Left lung (tissue), 4 donors: ENCODE measurements at regions not wholly inside any gene's neighbourhood (a gene's known extent, or its start where the extent isn't known, plus 50 kb on each side); places are given as distances from the start of the nearest gene placed in this dataset.

ENCODE experiments used
- ATAC-seq: fragments of 200-7000 bp; cut with Tn5 transposase; one replicate; pipeline ENCODE4 v1.9.1; 2020; ENCODE audit warnings: moderate library complexity
- DNase-seq, 4 donors: peaks; one replicate each; pipeline ENCODE4 v3.0.0-alpha.2; 2013 to 2020
- H3K27ac ChIP-seq, 2 donors: fragments of 200-600 bp; sonication (generic) in 1 of 2; one replicate each; pipeline versions ENCODE4 v1.5.0 to v1.8.0; 2020 to 2021
- H3K27me3 ChIP-seq, 2 donors: fragments of 200-600 bp; sonication (generic) in 1 of 2; one replicate each; pipeline versions ENCODE4 v1.5.0 to v1.8.0; 2020 to 2021
- H3K36me3 ChIP-seq, 2 donors: fragments of 200-600 bp; sonication (generic) in 1 of 2; one replicate each; pipeline versions ENCODE4 v1.5.0 to v1.8.0; 2020 to 2021
- H3K4me1 ChIP-seq, 2 donors: fragments of 200-600 bp; one replicate each; pipeline ENCODE4 v1.8.0; 2021
- H3K4me3 ChIP-seq, 2 donors: fragments of 200-600 bp; sonication (generic) in 1 of 2; one replicate each; pipeline versions ENCODE4 v1.5.0 to v1.8.0; 2020 to 2021; ENCODE audit warnings: mild to moderate bottlenecking in 1 of 2
- H3K9me3 ChIP-seq, 2 donors: fragments of 200-600 bp; sonication (generic) in 1 of 2; one replicate each; pipeline versions ENCODE4 v1.5.0 to v1.8.0; 2020 to 2021
- intact Hi-C, 2 donors: fragments of 100-400 bp; cut with DNase I; formaldehyde crosslinking; loops; one replicate each; pipeline versions ENCODE4 v1.11.2 to v1.14.2; 2022
- TF ChIP-seq, protein P1 (sequence below), 2 donors: fragments of 200-600 bp; sonication (generic) in 1 of 2; IDR thresholded peaks; one replicate each; pipeline versions ENCODE4 v1.5.0 to v1.8.0; 2021; ENCODE audit warnings: antibody characterized with exemption in 2 of 2
- donor health status: DM: no; HTN: yes; CAD: no.
- donor health status: DM: no; HTN: no; CAD: no.

DNA sequence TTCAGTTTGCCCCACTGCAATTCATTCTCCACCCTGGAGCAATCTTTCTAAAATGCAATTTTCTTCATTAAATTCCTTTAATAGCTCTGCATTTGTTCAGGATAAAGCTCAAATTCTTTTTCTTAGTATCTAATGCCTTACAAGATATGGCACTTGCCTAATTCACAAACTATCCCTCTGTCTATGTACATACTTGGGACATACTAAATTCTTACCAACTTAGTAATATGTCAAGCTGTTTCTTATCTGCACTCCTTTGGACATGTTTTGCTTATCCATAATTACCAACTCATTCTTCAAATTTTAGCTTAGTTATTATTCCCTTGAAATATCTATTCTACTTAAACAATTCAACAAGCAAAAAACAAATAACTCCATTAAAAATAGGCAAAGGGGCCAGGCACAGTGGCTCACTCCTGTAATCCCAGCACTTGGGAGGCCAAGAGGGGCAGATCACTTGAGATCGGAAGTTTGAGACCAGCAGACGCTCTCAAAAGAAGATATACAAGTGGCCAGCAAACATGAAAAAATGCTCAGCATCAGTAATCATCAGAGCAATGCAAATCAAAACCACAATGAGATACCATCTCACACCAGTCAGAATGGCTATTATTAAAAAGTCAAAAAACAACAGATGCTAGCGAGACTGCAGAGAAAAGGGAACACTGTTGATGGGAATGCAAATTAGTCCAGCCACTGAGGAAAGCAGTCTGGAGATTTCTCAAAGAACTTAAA, 96.9 kb downstream of the FAM76B start:
- H3K27ac ChIP-seq: no peak overlapping the region
- H3K4me3 ChIP-seq: no peak overlapping the region
- intact Hi-C loops: no loop called here
- ATAC-seq (peak; percentile 31), DNase-seq (no peak)
- TF ChIP-seq, protein P1, sequence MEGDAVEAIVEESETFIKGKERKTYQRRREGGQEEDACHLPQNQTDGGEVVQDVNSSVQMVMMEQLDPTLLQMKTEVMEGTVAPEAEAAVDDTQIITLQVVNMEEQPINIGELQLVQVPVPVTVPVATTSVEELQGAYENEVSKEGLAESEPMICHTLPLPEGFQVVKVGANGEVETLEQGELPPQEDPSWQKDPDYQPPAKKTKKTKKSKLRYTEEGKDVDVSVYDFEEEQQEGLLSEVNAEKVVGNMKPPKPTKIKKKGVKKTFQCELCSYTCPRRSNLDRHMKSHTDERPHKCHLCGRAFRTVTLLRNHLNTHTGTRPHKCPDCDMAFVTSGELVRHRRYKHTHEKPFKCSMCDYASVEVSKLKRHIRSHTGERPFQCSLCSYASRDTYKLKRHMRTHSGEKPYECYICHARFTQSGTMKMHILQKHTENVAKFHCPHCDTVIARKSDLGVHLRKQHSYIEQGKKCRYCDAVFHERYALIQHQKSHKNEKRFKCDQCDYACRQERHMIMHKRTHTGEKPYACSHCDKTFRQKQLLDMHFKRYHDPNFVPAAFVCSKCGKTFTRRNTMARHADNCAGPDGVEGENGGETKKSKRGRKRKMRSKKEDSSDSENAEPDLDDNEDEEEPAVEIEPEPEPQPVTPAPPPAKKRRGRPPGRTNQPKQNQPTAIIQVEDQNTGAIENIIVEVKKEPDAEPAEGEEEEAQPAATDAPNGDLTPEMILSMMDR (IDR thresholded peaks at IDR 0.05): no peak
- H3K36me3 ChIP-seq: no peaks in the 10 kb centered on the region
- H3K27me3 ChIP-seq: no peaks in the 10 kb centered on the region
- H3K4me1 ChIP-seq: peaks cover 0 to 3% of the 10 kb centered on the region in 2 donors
- no peaks in the 10 kb centered on the region for H3K9me3 ChIP-seq

DNA sequence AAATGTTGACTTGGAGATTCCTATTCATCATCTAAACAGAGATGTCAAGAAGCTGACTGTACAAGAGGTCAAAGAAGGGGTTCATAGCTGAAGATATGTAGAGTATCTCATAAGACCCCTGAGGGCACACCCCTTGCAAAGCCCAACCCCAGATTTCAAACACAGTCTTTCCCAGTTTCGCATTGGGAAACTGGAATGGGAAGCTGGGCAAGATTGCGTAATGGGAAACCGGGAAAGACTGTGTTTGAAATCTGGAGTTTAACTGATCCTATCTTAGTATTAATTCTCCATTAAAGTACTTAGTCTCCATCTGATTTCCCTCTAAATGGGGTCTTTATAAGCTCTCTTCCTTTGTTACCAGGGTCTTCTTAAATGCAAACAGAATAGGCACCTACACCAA, 99.5 kb downstream of the FAM76B start:
- Histone ChIP-seq H3K27ac (no peak overlapping the region), H3K4me3 (no peak overlapping the region), H3K4me1 (no peaks in the 10 kb centered on the region), H3K9me3 (no peaks in the 10 kb centered on the region), H3K27me3 (no peaks in the 10 kb centered on the region), H3K36me3 (no peaks in the 10 kb centered on the region)
- TF ChIP-seq, protein P1 (IDR thresholded peaks at IDR 0.05): no peak
- ATAC-seq: no peak
- DNase-seq: no peak
- intact Hi-C loops: no loop called here

DNA sequence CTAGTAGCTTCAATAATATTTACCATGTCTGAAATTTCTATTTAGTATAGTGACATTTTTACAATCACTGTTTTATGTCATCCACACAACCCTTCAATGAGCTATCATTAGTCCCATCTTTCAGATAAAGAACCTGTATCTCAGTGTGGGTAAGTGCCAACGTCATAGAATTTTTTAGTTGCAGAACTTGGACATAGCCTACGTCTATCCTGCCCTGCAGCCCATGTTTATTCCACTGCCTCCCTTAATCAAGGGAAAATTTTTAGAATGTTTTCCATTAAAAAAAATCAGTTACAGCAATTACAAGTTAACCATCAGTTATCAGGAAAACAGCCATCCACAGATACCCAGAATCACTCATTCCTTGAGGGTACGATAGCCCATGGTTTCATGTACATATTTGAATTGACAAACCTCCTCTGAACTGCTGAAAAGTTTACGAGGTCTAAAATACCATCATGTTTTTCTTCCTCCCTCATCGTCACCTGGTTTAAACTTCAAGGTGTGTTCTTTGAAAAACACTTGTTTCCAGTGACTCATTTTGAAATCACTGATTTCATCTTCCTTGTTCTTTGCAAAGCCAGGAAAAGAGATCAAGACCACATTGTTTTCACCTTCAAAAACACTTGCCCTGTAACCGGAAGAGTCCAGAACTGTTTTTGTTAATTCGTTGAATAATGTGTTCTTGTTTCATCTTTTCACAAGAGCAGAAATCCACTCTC, 100.9 kb downstream of the FAM76B start:
- Histone ChIP-seq H3K4me3 (no peak overlapping the region), H3K36me3 (no peaks in the 10 kb centered on the region), H3K27me3 (no peaks in the 10 kb centered on the region), H3K27ac (peak overlapping the region in 1 of 2 donors; percentile 29), H3K4me1 (no peaks in the 10 kb centered on the region), H3K9me3 (no peaks in the 10 kb centered on the region)
- peak; percentile 43 for ATAC-seq
- DNase-seq: no peak
- intact Hi-C loops: no loop called here
- TF ChIP-seq, protein P1 (IDR thresholded peaks at IDR 0.05): no peak

DNA sequence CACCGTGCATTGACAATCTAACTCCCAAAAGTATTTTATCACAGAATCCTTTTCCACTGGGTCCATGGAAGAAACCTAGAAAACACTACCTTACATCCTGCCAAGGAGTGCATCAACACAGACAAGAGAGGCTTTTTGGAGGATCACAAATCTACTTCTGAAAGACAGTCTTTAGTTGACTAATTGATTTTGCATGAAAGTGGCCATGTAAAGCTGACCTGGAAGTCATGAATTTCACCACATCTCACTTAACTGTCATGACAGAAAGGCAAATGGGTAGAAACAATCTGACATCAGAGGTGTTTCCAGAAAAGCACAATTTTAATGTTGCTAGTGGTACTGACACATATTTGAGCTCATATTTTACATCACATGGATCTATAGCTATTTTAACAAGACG, 101.6 kb downstream of the FAM76B start:
- TF ChIP-seq, protein P1 (IDR thresholded peaks at IDR 0.05): no peak
- Histone ChIP-seq H3K27me3 (no peaks in the 10 kb centered on the region), H3K27ac (no peak overlapping the region), H3K4me3 (no peak overlapping the region), H3K36me3 (no peaks in the 10 kb centered on the region), H3K4me1 (no peaks in the 10 kb centered on the region), H3K9me3 (no peaks in the 10 kb centered on the region)
- DNase-seq (no peak), ATAC-seq (no peak)
- intact Hi-C loops: no loop called here

DNA sequence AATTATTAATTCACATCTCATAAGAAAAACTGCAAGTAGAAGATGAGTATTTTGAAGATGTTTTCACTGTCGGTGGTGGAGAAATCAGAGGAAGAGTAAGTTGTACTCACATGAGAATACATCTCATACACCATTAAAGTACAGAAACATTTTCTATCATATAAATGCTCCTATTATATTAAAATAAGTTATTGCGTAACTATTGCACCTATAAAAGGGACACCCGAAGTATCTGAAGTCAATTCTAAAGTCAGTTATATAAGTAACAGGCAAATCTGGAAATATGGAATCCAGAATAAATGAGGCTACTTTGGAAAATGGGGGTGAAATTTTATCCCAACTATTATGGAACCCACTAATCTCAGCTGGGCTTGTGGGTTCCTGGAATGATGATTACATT, 103.3 kb downstream of the FAM76B start:
- no peaks in the 10 kb centered on the region for H3K9me3 ChIP-seq
- TF ChIP-seq, protein P1 (IDR thresholded peaks at IDR 0.05): no peak
- DNase-seq (no peak), ATAC-seq (no peak)
- no peak overlapping the region for H3K27ac ChIP-seq
- H3K36me3 ChIP-seq: no peaks in the 10 kb centered on the region
- H3K27me3 ChIP-seq: no peaks in the 10 kb centered on the region
- H3K4me1 ChIP-seq: peaks cover 0 to 1% of the 10 kb centered on the region in 2 donors
- no peak overlapping the region for H3K4me3 ChIP-seq
- intact Hi-C loops: no loop called here
